Activated CD8-positive, alpha-beta memory T cell treated with anti-CD3 and anti-CD28 coated beads for 36 hours (primary cell): ENCODE measurements at regions not wholly inside any gene's neighbourhood (a gene's known extent, or its start where the extent isn't known, plus 50 kb on each side); places are given as distances from the start of the nearest gene placed in this dataset.

Source experiments
- CTCF ChIA-PET: fragments of 350-600 bp; sonication (Branson Sonifier 250); formaldehyde crosslinking; loops from one replicate; lab custom pipeline; 2021; ENCODE audit warnings: antibody characterized with exemption; lab: Charles Lee
- POLR2A ChIA-PET: fragments of 350-600 bp; sonication (Branson Sonifier 250); formaldehyde crosslinking; loops from one replicate; lab custom pipeline; 2021; ENCODE audit warnings: antibody characterized with exemption; lab: Charles Lee

DNA sequence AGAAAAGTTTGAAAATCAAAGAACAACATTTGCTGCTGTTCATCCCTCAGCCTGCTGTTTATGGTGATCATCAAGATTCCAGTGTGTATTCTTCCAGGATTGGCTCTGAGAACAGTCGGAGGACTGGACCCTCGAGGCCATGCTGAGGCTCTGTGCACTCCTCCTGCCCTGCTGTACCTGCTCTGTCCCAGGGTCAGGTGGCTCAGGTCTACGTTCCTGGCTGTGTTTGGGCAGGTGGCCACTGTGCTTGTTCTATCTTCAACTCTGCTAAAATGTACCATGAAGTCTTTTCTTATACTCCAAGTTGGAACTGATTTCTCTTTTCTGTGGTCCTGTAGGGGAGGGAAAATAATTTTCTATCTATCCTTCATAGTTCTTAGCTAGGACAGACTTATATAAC lies 175.9 kb downstream of the RWDD3 start:
- ChIA-PET POLR2A (no interaction called here), CTCF (no interaction called here)

GRCh38 chr1:95415146-95415545 lies 181.1 kb downstream of the RWDD3 start:
- ChIA-PET POLR2A (no interaction called here), CTCF (no interaction called here)

DNA sequence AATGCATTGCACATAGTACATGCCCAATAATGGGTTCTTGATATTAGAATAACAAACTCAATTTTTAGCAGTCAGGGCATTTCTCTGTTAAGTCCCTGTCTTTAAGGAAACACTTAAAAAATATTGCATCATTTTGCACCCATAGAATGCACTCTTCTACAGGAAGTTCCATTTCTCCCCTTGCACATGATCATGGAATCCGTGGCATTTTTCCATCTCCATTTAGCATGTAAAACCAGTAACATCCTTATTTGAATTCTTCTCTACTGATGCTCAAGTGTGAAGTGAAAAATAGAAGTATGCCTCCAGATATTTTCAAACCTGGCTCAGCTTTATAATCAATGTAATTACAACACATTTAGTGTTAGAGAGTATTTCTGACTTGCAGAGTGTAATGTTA lies 192.8 kb downstream of the RWDD3 start:
- POLR2A ChIA-PET: no interaction called here
- CTCF ChIA-PET: no interaction called here

GRCh38 chr1:95427525-95427924 lies 193.5 kb downstream of the RWDD3 start:
- POLR2A ChIA-PET: no interaction called here
- CTCF ChIA-PET: no interaction called here

- ChIA-PET POLR2A (no interaction called here), CTCF (no interaction called here)
Observed at GRCh38 chr1:95431235-95431634, 197.2 kb downstream of the RWDD3 start.

DNA sequence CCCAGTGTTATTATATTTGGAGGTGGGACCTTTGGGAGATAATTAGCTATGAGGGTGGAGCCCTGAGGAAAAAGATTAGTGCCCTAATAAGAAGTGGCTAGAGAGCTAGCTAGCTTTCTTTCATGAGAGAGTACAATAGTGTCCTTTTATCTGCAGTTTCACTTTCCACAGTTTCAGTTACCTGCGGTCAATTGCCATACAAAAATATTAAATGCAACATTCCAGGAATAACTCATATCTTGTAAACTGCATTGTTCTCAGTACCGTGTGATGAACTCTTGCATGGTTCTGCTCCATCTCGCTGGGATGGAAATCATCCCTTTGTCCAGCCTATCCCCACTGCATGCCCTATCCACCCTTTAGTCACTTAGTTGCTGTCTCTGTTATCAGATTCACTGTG lies 201.6 kb downstream of the RWDD3 start:
- POLR2A ChIA-PET: no interaction called here
- CTCF ChIA-PET: no interaction called here

GRCh38 chr1:95437011-95437410 lies 203.0 kb downstream of the RWDD3 start:
- ChIA-PET CTCF (no interaction called here), POLR2A (no interaction called here)

GRCh38 chr1:95437781-95438180 lies 203.8 kb downstream of the RWDD3 start:
- CTCF ChIA-PET: no interaction called here
- POLR2A ChIA-PET: no interaction called here

DNA sequence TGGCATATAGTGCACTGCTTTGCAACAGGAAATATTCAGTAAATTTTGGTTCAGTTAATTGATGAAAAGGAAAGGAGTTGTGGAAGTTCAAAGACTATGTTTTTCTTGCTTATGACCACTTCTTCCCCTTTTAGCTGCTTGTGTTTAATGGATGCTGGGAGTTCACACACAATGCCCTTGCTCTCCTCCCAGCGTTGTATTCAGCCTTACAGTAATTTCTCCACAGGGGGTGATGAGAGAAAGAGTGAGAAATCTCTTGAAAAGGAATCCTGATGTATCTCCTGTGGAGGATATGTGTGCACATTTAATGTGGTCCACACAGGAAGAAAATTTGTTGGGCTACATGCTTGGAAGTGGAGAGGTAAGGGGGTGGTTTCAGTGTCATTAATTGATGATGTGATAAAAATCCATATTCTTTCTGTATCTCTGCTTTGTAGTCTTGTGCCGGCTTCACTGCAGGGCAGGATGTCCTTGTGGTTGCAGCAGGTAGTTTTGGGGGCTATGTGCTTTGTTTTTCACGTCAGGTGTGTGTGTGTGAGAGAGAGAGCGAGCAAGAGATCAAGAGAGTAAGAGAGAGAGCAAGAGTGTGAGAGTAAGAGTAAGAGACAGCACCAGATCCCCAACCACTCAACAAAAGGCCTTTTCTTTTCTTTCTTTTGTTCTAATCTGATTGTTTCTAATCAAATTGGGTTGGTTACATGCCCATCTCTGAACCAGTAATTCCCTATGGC lies 204.4 kb downstream of the RWDD3 start:
- ChIA-PET POLR2A (no interaction called here), CTCF (no interaction called here)

- ChIA-PET POLR2A (no interaction called here), CTCF (no interaction called here)
Observed at GRCh38 chr1:95440511-95440910, 206.5 kb downstream of the RWDD3 start.

DNA sequence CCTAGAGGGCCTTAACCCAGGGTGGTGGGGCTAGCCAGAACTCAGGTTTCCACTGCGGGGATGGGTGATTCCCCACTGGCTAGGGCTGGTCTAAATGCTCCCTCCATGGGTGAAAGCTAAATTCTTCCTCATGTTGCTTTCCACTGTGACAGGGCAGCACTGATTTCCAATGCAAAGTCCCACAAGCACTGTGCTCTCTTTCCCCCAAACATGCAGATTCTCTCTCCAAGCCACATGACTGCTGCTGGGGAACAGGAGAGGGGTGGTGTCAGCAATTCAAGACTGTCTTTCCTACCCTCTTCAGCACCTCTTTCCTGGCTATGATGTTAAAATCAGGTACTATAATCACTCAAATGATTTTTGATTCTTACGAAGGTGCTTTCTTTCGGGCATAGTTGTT lies 215.5 kb downstream of the RWDD3 start:
- ChIA-PET CTCF (no interaction called here), POLR2A (no interaction called here)

DNA sequence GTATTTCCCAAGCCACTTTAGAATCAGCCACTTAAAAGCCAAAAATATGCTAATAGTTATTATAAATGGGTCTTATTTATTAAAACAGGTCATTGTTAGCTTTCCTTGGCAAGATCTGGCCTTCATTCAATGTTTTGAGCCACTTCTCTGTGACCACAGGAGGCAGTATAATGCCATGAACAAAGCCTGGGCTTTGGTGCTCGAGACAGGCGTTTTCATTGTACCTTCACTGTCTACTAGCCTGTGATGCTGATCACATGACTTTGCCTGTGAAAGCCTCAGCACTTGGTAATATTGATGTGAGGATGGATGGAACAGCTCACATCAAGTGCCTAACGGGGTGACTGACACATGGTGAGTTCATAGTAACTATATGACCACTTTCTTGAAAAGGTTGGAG lies 217.0 kb downstream of the RWDD3 start:
- ChIA-PET POLR2A (no interaction called here), CTCF (no interaction called here)

- ChIA-PET CTCF (no interaction called here), POLR2A (no interaction called here)
Observed at GRCh38 chr1:95451904-95452303, 217.9 kb downstream of the RWDD3 start.

- POLR2A ChIA-PET: no interaction called here
- CTCF ChIA-PET: no interaction called here
Observed at GRCh38 chr1:95453053-95453452, 219.0 kb downstream of the RWDD3 start.

GRCh38 chr1:95467036-95467435 lies 233.0 kb downstream of the RWDD3 start:
- CTCF ChIA-PET: no interaction called here

DNA sequence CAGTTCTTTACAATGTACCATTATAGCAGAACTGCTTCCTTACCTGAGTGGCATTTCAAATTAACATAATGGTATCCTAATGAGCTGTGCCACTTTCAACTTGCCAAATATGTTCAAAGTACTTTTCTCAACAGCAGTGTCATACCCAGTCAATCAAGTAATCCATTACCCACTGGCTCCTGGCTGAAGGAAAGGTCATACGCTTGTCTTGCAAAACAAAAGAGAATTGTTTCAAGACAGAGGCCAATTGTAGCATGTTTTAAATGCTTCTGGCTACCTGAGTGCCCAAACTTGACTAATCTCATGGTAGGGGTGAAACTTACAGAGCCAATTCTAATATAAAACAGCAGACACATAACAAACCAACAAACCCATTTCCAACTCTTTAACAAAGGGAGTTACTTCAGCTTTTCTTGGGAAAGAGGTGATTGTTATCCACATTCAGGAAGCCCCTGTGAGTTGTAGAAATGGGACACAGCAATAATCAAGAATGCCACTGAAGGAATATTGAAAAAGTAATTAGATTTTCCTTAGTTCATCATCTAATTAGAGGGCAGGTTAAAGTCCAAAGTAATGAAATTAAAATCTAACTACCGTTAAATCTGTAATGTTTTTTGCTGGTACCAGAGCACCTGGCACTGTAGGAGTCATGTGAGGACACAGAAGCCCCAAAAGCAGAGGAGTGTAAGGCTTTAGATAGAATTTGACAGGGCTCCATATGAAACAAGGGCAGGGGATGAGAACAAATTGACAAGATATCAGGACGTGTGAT lies 241.9 kb downstream of the RWDD3 start:
- POLR2A ChIA-PET: no interaction called here
- CTCF ChIA-PET: no interaction called here

More at GRCh38 chr1:95467036-95467435, 233.0 kb downstream of the RWDD3 start:
- POLR2A ChIA-PET: no interaction called here

- ChIA-PET CTCF (no interaction called here), POLR2A (no interaction called here)
Observed at GRCh38 chr1:95496307-95496706, 262.3 kb downstream of the RWDD3 start.

- POLR2A ChIA-PET: no interaction called here
- CTCF ChIA-PET: no interaction called here
Observed at GRCh38 chr1:95496773-95497172, 262.8 kb downstream of the RWDD3 start.

GRCh38 chr1:95497566-95497965 lies 263.6 kb downstream of the RWDD3 start:
- POLR2A ChIA-PET: no interaction called here

DNA sequence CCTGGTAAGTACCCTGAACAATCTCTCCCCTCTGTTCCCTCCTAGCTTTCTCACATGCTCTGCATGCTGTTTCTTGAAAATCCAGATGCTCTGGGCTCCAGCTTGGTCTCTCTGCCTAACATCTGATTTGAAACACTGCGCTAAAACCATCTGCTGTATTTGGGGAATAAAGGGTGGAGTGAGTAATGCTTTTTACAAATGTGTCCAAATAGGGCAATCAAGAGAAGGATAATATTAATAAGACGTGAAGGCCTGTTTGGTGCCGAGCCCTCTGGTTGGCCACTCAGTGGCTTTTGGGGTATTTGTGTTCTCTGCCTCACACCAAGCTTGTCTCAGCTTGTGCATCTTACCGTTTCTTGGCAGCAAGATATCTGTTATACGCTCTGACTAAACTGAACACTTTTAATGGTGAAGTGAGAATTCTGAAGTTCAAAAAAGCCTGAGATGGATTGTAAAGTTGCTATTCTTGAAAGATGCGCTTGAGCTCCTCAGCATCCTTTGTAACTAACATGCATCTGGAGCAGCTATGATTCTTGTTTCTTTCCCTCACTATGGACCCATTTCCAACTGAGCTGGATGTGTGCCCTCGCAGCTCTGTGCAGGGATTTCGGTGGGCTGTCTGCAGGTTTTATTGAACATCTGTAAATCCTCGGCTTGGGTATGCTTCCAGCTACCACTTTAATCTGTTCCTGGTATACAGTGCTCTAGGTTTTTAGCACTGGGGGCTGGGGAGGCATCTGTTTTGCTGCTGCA lies 269.4 kb downstream of the RWDD3 start:
- ChIA-PET POLR2A (no interaction called here), CTCF (no interaction called here)

More at GRCh38 chr1:95497566-95497965, 263.6 kb downstream of the RWDD3 start:
- CTCF ChIA-PET: no interaction called here

DNA sequence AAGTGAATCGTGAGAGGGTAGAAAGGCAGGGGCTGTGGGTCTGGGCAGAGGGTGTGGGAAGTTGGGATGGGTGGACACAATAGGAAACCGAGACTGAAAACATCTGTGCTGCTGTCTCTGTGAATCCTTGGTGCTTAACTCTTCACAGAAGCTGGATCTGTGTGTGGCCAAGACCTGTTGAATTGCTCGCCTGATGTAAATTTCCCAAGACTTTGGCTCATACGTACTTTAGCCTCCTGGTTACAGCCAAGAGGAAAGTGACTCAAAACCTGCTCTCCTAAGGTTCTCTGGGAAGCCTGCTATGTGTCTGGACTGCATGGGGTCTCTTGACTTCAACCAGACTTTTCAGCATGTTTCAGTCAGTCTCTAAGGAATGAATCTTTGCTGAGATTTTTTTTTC lies 270.3 kb downstream of the RWDD3 start:
- CTCF ChIA-PET: no interaction called here
- POLR2A ChIA-PET: no interaction called here
